NCI-H1930 (cell line): ENCODE measurements at regions not wholly inside any gene's neighbourhood (a gene's known extent, or its start where the extent isn't known, plus 50 kb on each side); places are given as distances from the start of the nearest gene placed in this dataset.

ENCODE experiments used
- DNase-seq, 2 experiments: peaks; one replicate each; lab custom pipeline; 2025; lab: John Stamatoyannopoulos, UW

GRCh38 chr18:40559556-40559955, 1395.5 kb upstream of the PIK3C3 start:
- DNase-seq: no peak

- DNase-seq: no peak
These were observed 1396.2 kb upstream of the PIK3C3 start for GRCh38 chr18:40558706-40559392.

- DNase-seq: no peak
These were observed 1399.1 kb upstream of the PIK3C3 start for GRCh38 chr18:40555914-40556313.

- DNase-seq: no peak
These were observed 1402.0 kb upstream of the PIK3C3 start for GRCh38 chr18:40553029-40553428.

GRCh38 chr18:40546875-40547274, 1408.2 kb upstream of the PIK3C3 start:
- no peak for DNase-seq

GRCh38 chr18:40534723-40535122, 1420.3 kb upstream of the PIK3C3 start:
- no peak for DNase-seq

- DNase-seq: no peak
These were observed 1423.0 kb upstream of the PIK3C3 start for GRCh38 chr18:40532046-40532445.

GRCh38 chr18:40531051-40531450, 1424.0 kb upstream of the PIK3C3 start:
- DNase-seq: no peak

- no peak for DNase-seq
These were observed 1425.6 kb upstream of the PIK3C3 start for GRCh38 chr18:40529478-40529877.

GRCh38 chr18:40524881-40525280, 1430.2 kb upstream of the PIK3C3 start:
- no peak for DNase-seq

- no peak for DNase-seq
These were observed 1431.7 kb upstream of the PIK3C3 start for GRCh38 chr18:40523287-40523686.

GRCh38 chr18:40501026-40501425, 1454.0 kb upstream of the PIK3C3 start:
- no peak for DNase-seq

GRCh38 chr18:40494603-40495002, 1460.4 kb upstream of the PIK3C3 start:
- no peak for DNase-seq

- no peak for DNase-seq
These were observed 1461.7 kb upstream of the PIK3C3 start for GRCh38 chr18:40493316-40493715.

- no peak for DNase-seq
These were observed 1465.7 kb upstream of the PIK3C3 start for GRCh38 chr18:40489301-40489700.

- no peak for DNase-seq
These were observed 1469.7 kb upstream of the PIK3C3 start for GRCh38 chr18:40485318-40485717.

- DNase-seq: no peak
These were observed 1481.6 kb upstream of the PIK3C3 start for GRCh38 chr18:40473221-40474029.

- DNase-seq: no peak
These were observed 1484.3 kb upstream of the PIK3C3 start for GRCh38 chr18:40470723-40471122.

GRCh38 chr18:40469851-40470250, 1485.2 kb upstream of the PIK3C3 start:
- DNase-seq: no peak

GRCh38 chr18:40469316-40469715, 1485.7 kb upstream of the PIK3C3 start:
- DNase-seq: no peak

- no peak for DNase-seq
These were observed 1491.0 kb upstream of the PIK3C3 start for GRCh38 chr18:40464032-40464431.

GRCh38 chr18:40453903-40454302, 1501.1 kb upstream of the PIK3C3 start:
- DNase-seq: no peak

GRCh38 chr18:40452599-40452998, 1502.4 kb upstream of the PIK3C3 start:
- no peak for DNase-seq

GRCh38 chr18:40450751-40451150, 1504.3 kb upstream of the PIK3C3 start:
- no peak for DNase-seq
